HCT116 (cell line): ENCODE measurements at regions not wholly inside any gene's neighbourhood (a gene's known extent, or its start where the extent isn't known, plus 50 kb on each side); places are given as distances from the start of the nearest gene placed in this dataset.

Experiments used
- CBX3 ChIP-seq: IDR thresholded peaks from 2 replicates; pipeline ENCODE4 v1.6.1; 2012; ENCODE audit warnings: low read depth
- EGR1 ChIP-seq: IDR thresholded peaks from 2 replicates; pipeline ENCODE4 v1.6.1; 2012; ENCODE audit warnings: low read depth
- EZH2 ChIP-seq: fragments of 200-600 bp; sonication (generic); IDR thresholded peaks from 2 replicates; pipeline ENCODE4 v1.6.1; 2017; ENCODE audit warnings: antibody characterized with exemption, mixed run types
- EZH2phosphoT487 ChIP-seq: fragments of 200-600 bp; IDR thresholded peaks from 2 replicates; pipeline ENCODE4 v1.6.1; 2018; ENCODE audit warnings: antibody characterized with exemption, borderline replicate concordance
- FOSL1 ChIP-seq: IDR thresholded peaks from 2 replicates; pipeline ENCODE4 v1.6.1; 2012; ENCODE audit warnings: low read depth
- POLR2A ChIP-seq: IDR thresholded peaks from 2 replicates; pipeline ENCODE4 v1.7.0; 2011; ENCODE audit warnings: borderline replicate concordance; ENCODE audit not compliant: insufficient read depth, insufficient read length; ENCODE audit errors: extremely low read depth
- POLR2AphosphoS5 ChIP-seq: IDR thresholded peaks from 2 replicates; pipeline ENCODE4 v1.6.1; 2011; ENCODE audit warnings: mild to moderate bottlenecking, low read depth, low read length, moderate library complexity
- RAD21 ChIP-seq: IDR thresholded peaks from 2 replicates; pipeline ENCODE4 v1.6.1; 2012; ENCODE audit warnings: low read depth, mild to moderate bottlenecking
- SIN3A ChIP-seq: IDR thresholded peaks from 2 replicates; pipeline ENCODE4 v1.6.1; 2012; ENCODE audit warnings: low read depth
- TCF7L2 ChIP-seq: IDR thresholded peaks from 2 replicates; pipeline ENCODE4 v1.7.0; 2011; ENCODE audit warnings: borderline replicate concordance, inconsistent platforms; ENCODE audit not compliant: insufficient read depth, insufficient read length; ENCODE audit errors: extremely low read depth
- ZNF274 ChIP-seq: fragments of 200-500 bp; sonication (Bioruptor generic); IDR thresholded peaks from 2 replicates; pipeline ENCODE4 v1.6.1; 2014; ENCODE audit warnings: mild to moderate bottlenecking, low read depth, low read length, inconsistent platforms
- TF ChIP-seq, protein P1 (sequence below), 3 experiments: fragments of 200-600 bp in 1 of 3; sonication (generic) in 1 of 3; IDR thresholded peaks in 2 of 3; conservative IDR thresholded peaks in 1 of 3; 2 replicates each; pipeline ENCODE4 v1.5.1; 2012 to 2017; ENCODE audit warnings: low read depth in 2 of 3, low read length in 2 of 3, antibody characterized with exemption in 1 of 3, borderline replicate concordance in 1 of 3, control low read depth in 1 of 3, mild to moderate bottlenecking in 1 of 3, mixed read lengths in 1 of 3, mixed run types in 1 of 3, moderate library complexity in 1 of 3; ENCODE audit not compliant: insufficient read depth in 1 of 3
- TF ChIP-seq, protein P2 (sequence below): IDR thresholded peaks from 2 replicates; pipeline ENCODE4 v1.6.1; 2012
- TF ChIP-seq, protein P3 (sequence below): IDR thresholded peaks from 2 replicates; pipeline ENCODE4 v1.6.1; 2012; ENCODE audit warnings: low read depth

DNA sequence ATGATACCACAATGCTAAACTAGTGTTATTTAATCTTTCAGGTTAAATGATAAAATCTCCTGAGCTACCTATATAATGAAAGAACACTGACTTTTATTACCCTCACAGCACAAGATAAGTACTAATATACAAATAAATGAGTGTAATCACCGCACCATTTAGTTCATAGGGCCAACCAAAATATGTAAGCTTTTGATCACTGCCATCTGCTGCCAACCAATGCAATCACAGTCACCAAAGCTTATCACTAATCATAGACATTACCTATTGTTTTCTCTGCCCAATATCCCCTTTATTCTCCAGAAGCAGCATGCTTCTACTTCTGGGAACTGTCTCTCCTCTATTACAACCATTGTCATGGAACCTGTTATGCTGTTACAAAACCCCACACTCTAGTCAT is 151.6 kb upstream of the LRATD1 start:
- no peak for TF ChIP-seq RAD21
- TF ChIP-seq, protein P1, sequence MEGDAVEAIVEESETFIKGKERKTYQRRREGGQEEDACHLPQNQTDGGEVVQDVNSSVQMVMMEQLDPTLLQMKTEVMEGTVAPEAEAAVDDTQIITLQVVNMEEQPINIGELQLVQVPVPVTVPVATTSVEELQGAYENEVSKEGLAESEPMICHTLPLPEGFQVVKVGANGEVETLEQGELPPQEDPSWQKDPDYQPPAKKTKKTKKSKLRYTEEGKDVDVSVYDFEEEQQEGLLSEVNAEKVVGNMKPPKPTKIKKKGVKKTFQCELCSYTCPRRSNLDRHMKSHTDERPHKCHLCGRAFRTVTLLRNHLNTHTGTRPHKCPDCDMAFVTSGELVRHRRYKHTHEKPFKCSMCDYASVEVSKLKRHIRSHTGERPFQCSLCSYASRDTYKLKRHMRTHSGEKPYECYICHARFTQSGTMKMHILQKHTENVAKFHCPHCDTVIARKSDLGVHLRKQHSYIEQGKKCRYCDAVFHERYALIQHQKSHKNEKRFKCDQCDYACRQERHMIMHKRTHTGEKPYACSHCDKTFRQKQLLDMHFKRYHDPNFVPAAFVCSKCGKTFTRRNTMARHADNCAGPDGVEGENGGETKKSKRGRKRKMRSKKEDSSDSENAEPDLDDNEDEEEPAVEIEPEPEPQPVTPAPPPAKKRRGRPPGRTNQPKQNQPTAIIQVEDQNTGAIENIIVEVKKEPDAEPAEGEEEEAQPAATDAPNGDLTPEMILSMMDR (IDR thresholded peaks at IDR 0.05 in 2 of 3, conservative IDR thresholded peaks at IDR 0.05 in 1 of 3; ENCODE audit: borderline replicate concordance in 1 of 3, insufficient read depth in 1 of 3, low read depth in 2 of 3, low read length in 2 of 3), result no peak
- TF ChIP-seq TCF7L2, result no peak
- TF ChIP-seq EZH2, result no peak
- TF ChIP-seq, protein P2, sequence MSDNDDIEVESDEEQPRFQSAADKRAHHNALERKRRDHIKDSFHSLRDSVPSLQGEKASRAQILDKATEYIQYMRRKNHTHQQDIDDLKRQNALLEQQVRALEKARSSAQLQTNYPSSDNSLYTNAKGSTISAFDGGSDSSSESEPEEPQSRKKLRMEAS, result no peak
- TF ChIP-seq POLR2A, result no peak
- no peak for TF ChIP-seq CBX3
- TF ChIP-seq EGR1, result no peak
- no peak for TF ChIP-seq FOSL1
- TF ChIP-seq POLR2AphosphoS5, result no peak
- TF ChIP-seq, protein P3, sequence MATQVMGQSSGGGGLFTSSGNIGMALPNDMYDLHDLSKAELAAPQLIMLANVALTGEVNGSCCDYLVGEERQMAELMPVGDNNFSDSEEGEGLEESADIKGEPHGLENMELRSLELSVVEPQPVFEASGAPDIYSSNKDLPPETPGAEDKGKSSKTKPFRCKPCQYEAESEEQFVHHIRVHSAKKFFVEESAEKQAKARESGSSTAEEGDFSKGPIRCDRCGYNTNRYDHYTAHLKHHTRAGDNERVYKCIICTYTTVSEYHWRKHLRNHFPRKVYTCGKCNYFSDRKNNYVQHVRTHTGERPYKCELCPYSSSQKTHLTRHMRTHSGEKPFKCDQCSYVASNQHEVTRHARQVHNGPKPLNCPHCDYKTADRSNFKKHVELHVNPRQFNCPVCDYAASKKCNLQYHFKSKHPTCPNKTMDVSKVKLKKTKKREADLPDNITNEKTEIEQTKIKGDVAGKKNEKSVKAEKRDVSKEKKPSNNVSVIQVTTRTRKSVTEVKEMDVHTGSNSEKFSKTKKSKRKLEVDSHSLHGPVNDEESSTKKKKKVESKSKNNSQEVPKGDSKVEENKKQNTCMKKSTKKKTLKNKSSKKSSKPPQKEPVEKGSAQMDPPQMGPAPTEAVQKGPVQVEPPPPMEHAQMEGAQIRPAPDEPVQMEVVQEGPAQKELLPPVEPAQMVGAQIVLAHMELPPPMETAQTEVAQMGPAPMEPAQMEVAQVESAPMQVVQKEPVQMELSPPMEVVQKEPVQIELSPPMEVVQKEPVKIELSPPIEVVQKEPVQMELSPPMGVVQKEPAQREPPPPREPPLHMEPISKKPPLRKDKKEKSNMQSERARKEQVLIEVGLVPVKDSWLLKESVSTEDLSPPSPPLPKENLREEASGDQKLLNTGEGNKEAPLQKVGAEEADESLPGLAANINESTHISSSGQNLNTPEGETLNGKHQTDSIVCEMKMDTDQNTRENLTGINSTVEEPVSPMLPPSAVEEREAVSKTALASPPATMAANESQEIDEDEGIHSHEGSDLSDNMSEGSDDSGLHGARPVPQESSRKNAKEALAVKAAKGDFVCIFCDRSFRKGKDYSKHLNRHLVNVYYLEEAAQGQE, result no peak
- TF ChIP-seq ZNF274, result no peak
- TF ChIP-seq SIN3A, result no peak
- TF ChIP-seq EZH2phosphoT487, result no peak
